AG10803 (cell line): ENCODE measurements at regions not wholly inside any gene's neighbourhood (a gene's known extent, or its start where the extent isn't known, plus 50 kb on each side); places are given as distances from the start of the nearest gene placed in this dataset.
"Not testable (repeated sequence)": the region's sequence is repeated elsewhere in the genome, so short reads cannot be mapped to it uniquely, and the experiment has no call there.

Experiments used
- DNase-seq: peaks from one replicate; pipeline ENCODE4 v3.0.0; 2010; ENCODE audit warnings: low read depth
- H3K4me3 ChIP-seq: 2 replicates; pipeline ENCODE4 v1.5.1; 2011; ENCODE audit warnings: mild to moderate bottlenecking, low read length, control low read depth
- CTCF ChIP-seq: conservative IDR thresholded peaks from 2 replicates; pipeline ENCODE4 v1.5.1; 2011; ENCODE audit warnings: mild to moderate bottlenecking, low read length, control low read depth, inconsistent platforms

- TF ChIP-seq CTCF = no peak
- DNase-seq = peak; percentile 2
- no peak overlapping the region for H3K4me3 ChIP-seq
These were observed 84.2 kb upstream of the GOLGA6L4 start for GRCh38 chr15:84151205-84151931.

GRCh38 chr15:84152381-84152979 is 83.1 kb upstream of the GOLGA6L4 start:
- H3K4me3 ChIP-seq, DNase-seq: not testable (repeated sequence)

- H3K4me3 ChIP-seq, DNase-seq: not testable (repeated sequence)
These were observed 81.9 kb upstream of the GOLGA6L4 start for GRCh38 chr15:84153655-84154140.

- not testable (repeated sequence) for DNase-seq
These were observed 81.3 kb upstream of the GOLGA6L4 start for GRCh38 chr15:84154314-84154713.

GRCh38 chr15:84154787-84155186 is 80.8 kb upstream of the GOLGA6L4 start:
- H3K4me3 ChIP-seq, DNase-seq: not testable (repeated sequence)

More at GRCh38 chr15:84154314-84154713, 81.3 kb upstream of the GOLGA6L4 start:
- not testable (repeated sequence) for H3K4me3 ChIP-seq

GRCh38 chr15:84155792-84156587 is 79.6 kb upstream of the GOLGA6L4 start:
- H3K4me3 ChIP-seq, DNase-seq: not testable (repeated sequence)

- DNase-seq, H3K4me3 ChIP-seq: not testable (repeated sequence)
These were observed 79.1 kb upstream of the GOLGA6L4 start for GRCh38 chr15:84156588-84156840.

GRCh38 chr15:84157056-84157632 is 78.4 kb upstream of the GOLGA6L4 start:
- not testable (repeated sequence) for DNase-seq, H3K4me3 ChIP-seq

- DNase-seq, H3K4me3 ChIP-seq: not testable (repeated sequence)
These were observed 77.7 kb upstream of the GOLGA6L4 start for GRCh38 chr15:84157857-84158256.

- H3K4me3 ChIP-seq, DNase-seq: not testable (repeated sequence)
These were observed 76.0 kb upstream of the GOLGA6L4 start for GRCh38 chr15:84159346-84160269.

GRCh38 chr15:84164423-84165292 is 70.9 kb upstream of the GOLGA6L4 start:
- DNase-seq, H3K4me3 ChIP-seq: not testable (repeated sequence)

- not testable (repeated sequence) for H3K4me3 ChIP-seq, DNase-seq
These were observed 65.5 kb upstream of the GOLGA6L4 start for GRCh38 chr15:84170029-84170428.

GRCh38 chr15:84173231-84173610 is 62.4 kb upstream of the GOLGA6L4 start:
- not testable (repeated sequence) for H3K4me3 ChIP-seq

More at GRCh38 chr15:84173231-84173610, 62.4 kb upstream of the GOLGA6L4 start:
- not testable (repeated sequence) for DNase-seq
